ENCODE measurements at regions not wholly inside any gene's neighbourhood (a gene's known extent, or its start where the extent isn't known, plus 50 kb on each side); places are given as distances from the start of the nearest gene placed in this dataset.
"Not testable (repeated sequence)": the region's sequence is repeated elsewhere in the genome, so short reads cannot be mapped to it uniquely, and the experiment has no call there.

DNA sequence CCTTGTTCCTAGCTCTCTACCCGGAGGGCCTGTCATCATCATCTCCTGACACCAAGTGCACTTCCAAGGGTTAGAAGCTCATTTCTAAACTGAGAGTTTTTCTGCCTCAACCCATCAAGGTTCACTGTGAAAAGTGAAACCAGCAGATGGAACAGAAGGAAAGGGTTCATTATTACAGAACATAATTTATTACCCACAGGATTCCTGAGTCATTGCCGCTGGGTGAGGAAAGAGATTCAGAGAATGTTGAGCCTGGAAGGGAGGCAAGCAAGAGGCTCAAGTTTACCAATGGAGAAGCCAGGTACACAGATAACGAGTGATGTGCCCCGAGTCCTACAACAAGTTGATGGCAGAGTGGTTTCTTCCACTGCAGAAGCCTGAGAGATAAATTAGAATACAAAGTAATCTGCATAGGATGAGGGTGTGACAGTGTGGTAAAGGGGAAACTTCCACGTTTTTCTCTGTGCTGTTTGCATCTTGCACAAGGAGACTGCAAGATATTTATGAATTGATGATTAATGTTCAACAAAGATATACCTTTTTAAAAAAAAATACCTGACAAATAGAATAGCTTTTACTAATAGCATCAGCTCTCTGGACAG is 80.5 kb upstream of the SETMAR start:
- DNase-seq (ENCODE audit: low spot score): no peak

DNA sequence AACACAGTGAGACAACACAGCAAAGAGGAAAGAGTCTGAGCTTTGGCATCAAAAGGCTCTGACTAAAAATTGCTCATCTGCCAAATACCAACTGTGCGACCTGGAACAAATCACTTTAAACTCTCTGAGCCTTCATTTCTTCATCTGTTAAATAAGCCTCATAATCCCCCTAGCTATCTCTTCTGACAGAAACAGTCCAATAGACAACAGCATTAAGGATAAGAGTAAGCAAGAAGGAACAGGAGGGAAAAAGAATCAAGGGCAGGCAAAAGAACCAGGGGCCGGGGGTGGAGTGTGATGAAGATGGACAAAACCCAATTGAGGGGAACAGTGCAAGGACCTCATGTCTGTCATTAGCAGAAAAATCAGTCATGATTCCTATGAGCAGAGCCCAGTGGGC is 79.4 kb upstream of the SETMAR start:
- no peak for DNase-seq (ENCODE audit: low spot score)

GRCh38 chr3:4224331-4224730 is 78.8 kb upstream of the SETMAR start:
- no peak for DNase-seq (ENCODE audit: low spot score)

DNA sequence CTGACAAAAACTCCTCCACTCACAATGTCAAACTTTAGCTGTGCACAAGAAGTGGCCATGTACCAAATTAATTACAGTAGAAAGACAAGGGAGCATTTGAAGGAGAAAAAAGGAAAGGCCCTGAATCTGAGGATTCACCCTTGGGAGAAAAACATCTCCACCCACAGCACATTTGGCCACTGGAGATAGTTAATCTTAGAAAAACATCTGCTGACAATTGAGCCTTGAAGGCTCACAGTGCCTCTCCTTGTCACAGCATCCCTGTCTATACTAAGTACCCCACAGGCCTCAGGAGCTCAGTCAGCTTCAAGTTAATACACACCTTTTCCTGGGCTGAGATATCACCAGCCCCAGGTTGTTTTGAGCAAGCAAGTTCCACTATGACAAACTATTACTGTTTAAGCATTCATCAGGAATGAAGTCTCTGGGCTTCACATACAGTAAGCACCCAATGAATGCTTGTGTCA is 78.1 kb upstream of the SETMAR start:
- no peak for DNase-seq (ENCODE audit: low spot score)

DNA sequence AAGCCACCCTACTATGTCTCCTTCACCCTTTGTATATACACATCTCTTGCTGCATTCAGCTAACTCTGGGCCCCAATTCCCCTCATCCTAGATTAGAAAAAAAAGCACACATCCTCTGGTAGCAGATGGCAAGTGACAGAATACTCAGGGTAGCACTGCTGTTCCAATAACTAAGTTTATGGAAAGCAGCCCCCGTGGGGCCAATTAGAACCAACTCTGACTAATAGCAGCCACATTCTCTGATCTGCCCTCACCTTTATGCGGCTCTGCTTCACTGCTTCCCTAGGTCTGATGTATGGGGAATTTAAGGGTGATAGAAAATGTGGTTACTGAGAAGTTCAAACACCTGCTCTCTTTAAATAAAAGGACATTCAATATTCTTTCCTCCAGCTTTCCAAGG is 74.9 kb upstream of the SETMAR start:
- no peak for DNase-seq (ENCODE audit: low spot score)

- DNase-seq (ENCODE audit: low spot score): no peak
Observed at GRCh38 chr3:4231041-4231440, 72.1 kb upstream of the SETMAR start.

DNA sequence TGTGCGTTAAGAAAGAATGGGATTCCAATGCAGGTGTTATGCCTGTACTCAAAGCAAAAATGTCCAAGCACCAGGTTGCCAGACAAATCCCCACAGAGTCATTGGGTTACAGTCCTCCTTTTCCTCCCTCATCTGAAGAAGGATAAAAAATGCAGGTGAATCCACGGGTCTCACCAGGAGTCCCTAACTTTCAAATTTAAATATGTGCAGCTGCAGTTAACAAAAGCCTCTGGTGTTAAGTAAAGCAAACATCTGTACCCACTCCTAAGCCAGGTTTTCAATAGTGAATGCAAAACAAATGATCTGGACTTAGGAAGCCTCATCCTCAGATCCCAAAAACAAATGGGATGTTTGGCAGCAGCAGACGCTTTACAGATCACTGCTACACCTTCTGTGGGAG is 70.4 kb upstream of the SETMAR start:
- no peak for DNase-seq (ENCODE audit: low spot score)

DNA sequence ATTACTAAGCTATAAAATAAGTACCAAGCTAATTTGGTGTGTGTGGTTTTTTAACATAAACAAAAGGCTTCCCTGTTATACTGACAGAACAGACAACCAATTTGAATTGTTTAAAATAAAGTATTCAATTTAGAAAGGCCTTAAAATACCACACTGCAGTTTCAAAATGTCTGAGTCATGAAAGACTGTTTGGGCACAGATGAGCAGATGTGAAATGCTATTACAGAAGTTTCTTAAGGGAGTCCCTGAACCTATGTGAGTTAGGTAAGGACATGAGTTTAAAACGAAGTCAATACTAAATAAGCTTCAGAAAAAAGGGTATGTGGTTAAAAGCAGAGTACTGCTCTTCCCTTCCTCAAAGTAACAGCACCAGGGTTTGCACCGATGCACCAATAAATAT is 69.7 kb upstream of the SETMAR start:
- DNase-seq (ENCODE audit: low spot score): no peak

DNA sequence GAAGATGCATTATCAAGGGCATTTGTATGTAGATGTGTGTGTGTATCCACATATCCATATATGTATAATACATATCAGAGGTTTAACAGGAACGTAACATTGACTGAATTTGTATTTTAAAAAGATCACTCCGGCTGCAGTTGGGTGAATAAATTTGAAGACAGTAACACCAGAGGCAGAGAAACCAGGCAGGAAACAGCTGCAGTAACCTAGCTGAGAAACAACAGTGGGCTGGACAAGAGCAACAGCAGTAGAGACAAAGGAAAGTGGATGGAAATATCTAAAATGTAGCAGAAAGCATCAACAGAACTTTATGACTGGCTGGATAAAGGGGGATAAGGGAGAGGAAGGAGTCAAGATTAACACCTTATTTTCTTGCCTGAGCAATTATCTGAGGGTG is 68.3 kb upstream of the SETMAR start:
- no peak for DNase-seq (ENCODE audit: low spot score)

DNA sequence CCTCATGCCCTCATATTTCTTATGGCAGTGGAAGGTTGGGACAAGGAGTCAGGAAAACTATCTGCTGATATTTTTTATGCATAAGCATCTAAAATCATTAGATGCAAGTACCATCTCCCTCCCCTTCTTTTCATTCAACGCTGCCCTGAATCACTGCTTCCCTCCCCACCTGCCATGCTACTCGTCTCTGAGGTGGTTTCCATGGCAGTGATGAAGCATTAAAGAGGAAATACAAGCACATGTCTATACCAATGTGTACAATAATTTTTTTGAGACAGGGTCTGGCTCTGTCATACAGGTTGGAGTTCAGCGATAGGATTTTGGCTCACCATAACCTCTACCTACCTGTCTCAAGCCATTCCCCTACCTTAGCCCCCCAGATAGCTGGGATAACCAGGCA is 67.5 kb upstream of the SETMAR start:
- DNase-seq (ENCODE audit: low spot score): no peak

DNA sequence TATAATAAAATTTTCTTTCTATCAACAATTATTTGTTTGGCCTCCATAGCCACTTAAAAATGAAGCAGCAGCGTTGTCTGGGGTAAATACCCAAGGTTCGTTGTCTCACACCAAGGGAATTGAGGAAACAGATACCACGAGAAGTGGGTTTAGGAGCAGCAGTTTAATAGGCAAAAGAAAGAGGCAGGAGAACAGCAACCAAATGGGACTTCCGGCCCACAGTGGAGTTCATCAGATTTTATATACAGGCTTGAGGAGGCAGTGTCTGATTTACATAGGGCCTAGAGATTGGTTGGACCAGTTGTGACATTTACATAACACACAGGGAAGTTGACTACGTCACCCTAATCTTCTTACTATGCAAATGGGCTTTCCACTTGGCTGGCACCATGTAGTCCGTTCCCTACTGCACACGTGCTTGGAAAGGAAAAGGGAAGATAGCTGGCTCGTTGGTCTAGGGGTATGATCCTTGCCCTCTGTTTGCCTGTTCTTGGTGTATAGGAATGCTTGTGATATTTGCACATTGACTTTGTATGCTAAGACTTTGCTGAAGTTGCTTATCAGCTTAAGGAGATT is 61.5 kb upstream of the SETMAR start:
- DNase-seq (ENCODE audit: low spot score): no peak

- peak; percentile 49 for DNase-seq (ENCODE audit: low spot score)
Observed at GRCh38 chr3:4245671-4246070, 57.5 kb upstream of the SETMAR start.

DNA sequence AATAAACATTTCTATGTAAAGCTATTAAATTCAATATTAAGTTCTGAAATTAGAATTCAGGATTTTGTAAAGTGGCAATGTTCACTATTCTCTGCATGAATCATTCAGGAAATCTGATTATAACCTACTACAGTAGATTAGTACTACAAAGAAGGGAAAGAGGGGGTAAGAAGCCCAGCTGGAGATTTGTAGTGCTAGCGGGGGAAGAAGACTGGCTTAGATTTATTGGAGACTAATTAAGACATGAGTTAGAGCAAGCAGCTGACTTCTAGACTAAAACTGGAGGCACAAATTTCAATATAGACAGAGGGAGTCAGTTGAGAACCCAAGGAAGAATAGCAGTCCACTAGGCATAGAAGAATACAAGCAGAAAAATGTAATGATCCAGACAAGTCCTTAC is 55.8 kb upstream of the SETMAR start:
- DNase-seq (ENCODE audit: low spot score): no peak

DNA sequence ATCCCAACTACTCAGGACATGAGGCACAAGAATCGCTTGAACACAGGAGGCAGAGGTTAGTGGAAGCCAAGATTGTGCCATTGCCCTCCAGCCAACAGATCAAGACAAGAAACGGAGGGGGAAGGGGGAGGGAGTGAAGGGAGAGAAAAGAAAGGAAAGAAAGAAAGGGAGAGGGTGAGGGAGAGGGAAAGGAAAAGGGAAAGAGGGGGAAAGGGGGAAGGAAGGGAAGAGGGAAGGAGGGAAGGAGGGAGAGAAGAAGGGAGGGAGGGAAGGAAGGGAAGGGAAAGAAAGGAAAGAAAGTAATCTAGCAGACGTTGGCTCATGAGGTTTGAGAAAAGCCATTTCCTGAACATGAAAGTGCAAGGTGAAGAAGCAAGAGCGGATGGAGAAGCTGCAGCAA is 53.1 kb upstream of the SETMAR start:
- no peak for DNase-seq (ENCODE audit: low spot score)

DNA sequence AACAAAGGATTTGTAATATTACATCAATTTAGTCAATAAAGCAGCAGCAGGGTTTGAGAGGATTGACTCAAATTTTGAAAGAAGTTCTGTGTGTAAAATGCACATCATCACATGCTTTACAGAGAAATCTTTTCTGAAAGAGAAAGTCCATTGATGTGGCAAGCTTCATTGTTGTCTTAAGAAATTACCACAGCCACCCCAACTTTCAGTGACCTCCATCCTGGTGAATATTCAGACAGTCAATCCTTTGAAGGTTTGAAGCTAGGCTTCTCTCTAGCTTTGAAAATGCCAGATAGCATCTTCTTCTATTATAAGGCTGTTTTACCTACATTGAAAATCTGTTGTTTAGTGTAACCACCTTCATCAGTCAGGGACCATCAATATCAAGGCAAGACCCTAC is 51.8 kb upstream of the SETMAR start:
- no peak for DNase-seq (ENCODE audit: low spot score)

GRCh38 chr3:4253072-4253832 is 49.9 kb upstream of the SETMAR start:
- not testable (repeated sequence) for DNase-seq (ENCODE audit: low spot score)

Data from ecto neural progenitor cell (in vitro differentiated cells).